CD8-positive, alpha-beta memory T cell (primary cell): ENCODE measurements at regions not wholly inside any gene's neighbourhood (a gene's known extent, or its start where the extent isn't known, plus 50 kb on each side); places are given as distances from the start of the nearest gene placed in this dataset.

ENCODE experiments used
- CTCF ChIA-PET: fragments of 350-600 bp; sonication (Branson Sonifier 250); formaldehyde crosslinking; loops from one replicate; lab custom pipeline; 2021; ENCODE audit warnings: antibody characterized with exemption; lab: Charles Lee
- POLR2A ChIA-PET: fragments of 350-600 bp; sonication (Branson Sonifier 250); formaldehyde crosslinking; loops from one replicate; lab custom pipeline; 2021; ENCODE audit warnings: antibody characterized with exemption; lab: Charles Lee
- DNase-seq, 5 donors: peaks; one replicate each; pipeline versions ENCODE4 v3.0.0 to v3.0.0-alpha.2; 2020 to 2022; ENCODE audit warnings: mixed read lengths in 1 of 5
- H3K27ac ChIP-seq: one replicate; pipeline ENCODE4 v1.7.0; 2013; ENCODE audit warnings: low read depth, mild to moderate bottlenecking, low read length, moderate library complexity
- H3K27me3 ChIP-seq: 2 replicates; pipeline ENCODE4 v1.7.0; 2013; ENCODE audit warnings: low read length, mild to moderate bottlenecking; ENCODE audit not compliant: insufficient read depth, poor library complexity, severe bottlenecking
- H3K36me3 ChIP-seq: 2 replicates; pipeline ENCODE4 v1.7.0; 2013; ENCODE audit warnings: mild to moderate bottlenecking, low read length, moderate library complexity; ENCODE audit not compliant: insufficient read depth
- H3K4me1 ChIP-seq: 2 replicates; pipeline ENCODE4 v1.7.0; 2013; ENCODE audit warnings: mild to moderate bottlenecking, low read length, moderate library complexity; ENCODE audit not compliant: insufficient read depth
- H3K4me3 ChIP-seq: 2 replicates; pipeline ENCODE4 v1.7.0; 2013; ENCODE audit warnings: mild to moderate bottlenecking, low read length
- H3K9me3 ChIP-seq: 2 replicates; pipeline ENCODE4 v1.7.0; 2013; ENCODE audit warnings: mild to moderate bottlenecking, low read length
- H3K27ac Mint-ChIP-seq, 8 donors: one replicate each; pipeline ENCODE4 v1.8.0; 2020 to 2021; ENCODE audit warnings: mixed read lengths in 8 of 8, mild to moderate bottlenecking in 6 of 8, inconsistent platforms in 3 of 8, moderate library complexity in 3 of 8
- H3K27me3 Mint-ChIP-seq, 2 donors: one replicate each; pipeline ENCODE4 v1.8.0; 2020 to 2021; ENCODE audit warnings: mixed read lengths in 2 of 2, mild to moderate bottlenecking in 1 of 2, moderate library complexity in 1 of 2
- H3K36me3 Mint-ChIP-seq, 3 donors: one replicate each; pipeline ENCODE4 v1.8.0; 2020 to 2021; ENCODE audit warnings: mixed read lengths in 3 of 3, inconsistent platforms in 1 of 3, mild to moderate bottlenecking in 1 of 3
- H3K4me1 Mint-ChIP-seq, 3 donors: one replicate each; pipeline ENCODE4 v1.8.0; 2020 to 2021; ENCODE audit warnings: mixed read lengths in 3 of 3, inconsistent platforms in 1 of 3, mild to moderate bottlenecking in 1 of 3
- H3K4me3 Mint-ChIP-seq, 7 donors: one replicate each; pipeline ENCODE4 v1.8.0; 2020 to 2021; ENCODE audit warnings: mixed read lengths in 7 of 7, mild to moderate bottlenecking in 6 of 7, moderate library complexity in 4 of 7, inconsistent platforms in 2 of 7
- H3K9me3 Mint-ChIP-seq, 5 donors: one replicate each; pipeline ENCODE4 v1.8.0; 2020 to 2022; ENCODE audit warnings: mixed read lengths in 5 of 5, mild to moderate bottlenecking in 3 of 5, moderate library complexity in 2 of 5, inconsistent platforms in 1 of 5

- peaks cover 0 to 3% (median 0%) of the 10 kb centered on the region in 5 donors for H3K9me3 Mint-ChIP-seq
- H3K4me1 ChIP-seq, result no peaks in the 10 kb centered on the region
- H3K4me1 Mint-ChIP-seq, result no peaks in the 10 kb centered on the region
- no peaks in the 10 kb centered on the region for H3K9me3 ChIP-seq
- ChIA-PET POLR2A (no interaction called here), CTCF (no interaction called here)
- no peak overlapping the region for H3K27ac Mint-ChIP-seq
- no peaks in the 10 kb centered on the region for H3K27me3 ChIP-seq
- no peaks in the 10 kb centered on the region for H3K36me3 ChIP-seq
- no peaks in the 10 kb centered on the region for H3K36me3 Mint-ChIP-seq
- H3K27ac ChIP-seq, result no peak overlapping the region
- no peak overlapping the region for H3K4me3 Mint-ChIP-seq
- H3K4me3 ChIP-seq, result no peak overlapping the region
- DNase-seq, result no peak
- peaks cover 0 to 5% of the 10 kb centered on the region in 2 donors for H3K27me3 Mint-ChIP-seq
Observed at GRCh38 chr5:5822729-5823257, 400.3 kb downstream of the ICE1 start.

- peaks cover 0 to 1% of the 10 kb centered on the region in 2 donors for H3K27me3 Mint-ChIP-seq
- peaks cover 0 to 3% (median 0%) of the 10 kb centered on the region in 5 donors for H3K9me3 Mint-ChIP-seq
- Histone ChIP-seq H3K4me3 (no peak overlapping the region), H3K27me3 (no peaks in the 10 kb centered on the region), H3K9me3 (no peaks in the 10 kb centered on the region), H3K27ac (no peak overlapping the region), H3K36me3 (no peaks in the 10 kb centered on the region), H3K4me1 (no peaks in the 10 kb centered on the region)
- no peak overlapping the region for H3K4me3 Mint-ChIP-seq
- no peak for DNase-seq
- no peaks in the 10 kb centered on the region for H3K4me1 Mint-ChIP-seq
- POLR2A ChIA-PET, result no interaction called here
- no peak overlapping the region for H3K27ac Mint-ChIP-seq
- no peaks in the 10 kb centered on the region for H3K36me3 Mint-ChIP-seq
- CTCF ChIA-PET, result no interaction called here
Observed at GRCh38 chr5:5816960-5817359, 394.5 kb downstream of the ICE1 start.

- CTCF ChIA-PET, result no interaction called here
Observed at GRCh38 chr5:5813441-5813840, 391.0 kb downstream of the ICE1 start.

DNA sequence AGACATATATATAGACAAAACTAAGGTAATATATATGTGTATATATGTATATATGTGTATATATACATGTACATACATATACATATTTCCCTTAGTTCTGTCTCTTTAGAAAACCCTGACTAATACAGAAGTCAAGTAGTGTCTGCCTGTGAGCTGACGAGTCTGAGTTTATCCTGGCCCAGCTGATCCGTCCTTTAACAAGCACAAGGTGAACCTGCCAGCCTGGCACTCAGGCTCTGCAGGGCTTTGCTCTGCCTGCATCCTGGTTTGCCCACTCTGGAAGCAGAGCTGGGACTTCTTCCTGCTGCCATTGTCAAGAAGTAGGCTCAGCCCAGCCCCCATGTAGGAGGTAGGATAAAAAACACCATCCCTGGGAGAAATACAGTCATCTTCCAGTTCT is 388.0 kb downstream of the ICE1 start:
- CTCF ChIA-PET, result no interaction called here
- no peaks in the 10 kb centered on the region for H3K4me1 ChIP-seq
- Mint-ChIP-seq H3K9me3 (peaks cover 0 to 2% (median 0%) of the 10 kb centered on the region in 5 donors), H3K27ac (no peak overlapping the region), H3K4me3 (no peak overlapping the region), H3K4me1 (no peaks in the 10 kb centered on the region), H3K36me3 (no peaks in the 10 kb centered on the region), H3K27me3 (no peaks in the 10 kb centered on the region)
- H3K36me3 ChIP-seq, result no peaks in the 10 kb centered on the region
- H3K9me3 ChIP-seq, result no peaks in the 10 kb centered on the region
- H3K27me3 ChIP-seq, result no peaks in the 10 kb centered on the region
- no peak overlapping the region for H3K4me3 ChIP-seq
- POLR2A ChIA-PET, result no interaction called here
- no peak for DNase-seq
- H3K27ac ChIP-seq, result no peak overlapping the region

More at GRCh38 chr5:5813441-5813840, 391.0 kb downstream of the ICE1 start:
- Mint-ChIP-seq H3K4me3 (no peak overlapping the region), H3K27me3 (no peaks in the 10 kb centered on the region), H3K36me3 (no peaks in the 10 kb centered on the region), H3K27ac (no peak overlapping the region), H3K4me1 (no peaks in the 10 kb centered on the region), H3K9me3 (no peaks in the 10 kb centered on the region)
- H3K4me3 ChIP-seq, result no peak overlapping the region
- no peak overlapping the region for H3K27ac ChIP-seq
- POLR2A ChIA-PET, result no interaction called here
- no peak for DNase-seq
- no peaks in the 10 kb centered on the region for H3K9me3 ChIP-seq
- H3K27me3 ChIP-seq, result no peaks in the 10 kb centered on the region
- no peaks in the 10 kb centered on the region for H3K4me1 ChIP-seq
- no peaks in the 10 kb centered on the region for H3K36me3 ChIP-seq

- DNase-seq, result no peak
- ChIA-PET CTCF (no interaction called here), POLR2A (no interaction called here)
- H3K27ac ChIP-seq, result no peak overlapping the region
- H3K27me3 Mint-ChIP-seq, result no peaks in the 10 kb centered on the region
- H3K4me3 ChIP-seq, result no peak overlapping the region
- H3K4me3 Mint-ChIP-seq, result no peak overlapping the region
- no peaks in the 10 kb centered on the region for H3K9me3 ChIP-seq
- H3K27me3 ChIP-seq, result no peaks in the 10 kb centered on the region
- H3K4me1 Mint-ChIP-seq, result no peaks in the 10 kb centered on the region
- H3K36me3 ChIP-seq, result no peaks in the 10 kb centered on the region
- no peak overlapping the region for H3K27ac Mint-ChIP-seq
- H3K4me1 ChIP-seq, result no peaks in the 10 kb centered on the region
- H3K9me3 Mint-ChIP-seq, result peaks cover 0 to 2% (median 0%) of the 10 kb centered on the region in 5 donors
- H3K36me3 Mint-ChIP-seq, result no peaks in the 10 kb centered on the region
Observed at GRCh38 chr5:5805916-5806315, 383.4 kb downstream of the ICE1 start.

- CTCF ChIA-PET, result no interaction called here
- no peaks in the 10 kb centered on the region for H3K27me3 ChIP-seq
- peaks cover 0 to 2% (median 0%) of the 10 kb centered on the region in 5 donors for H3K9me3 Mint-ChIP-seq
- DNase-seq, result no peak
- no peak overlapping the region for H3K27ac Mint-ChIP-seq
- no peaks in the 10 kb centered on the region for H3K9me3 ChIP-seq
- no peaks in the 10 kb centered on the region for H3K27me3 Mint-ChIP-seq
- no peaks in the 10 kb centered on the region for H3K36me3 Mint-ChIP-seq
- H3K36me3 ChIP-seq, result no peaks in the 10 kb centered on the region
- no peaks in the 10 kb centered on the region for H3K4me1 Mint-ChIP-seq
- POLR2A ChIA-PET, result no interaction called here
- H3K4me3 Mint-ChIP-seq, result no peak overlapping the region
- no peak overlapping the region for H3K27ac ChIP-seq
- no peak overlapping the region for H3K4me3 ChIP-seq
- no peaks in the 10 kb centered on the region for H3K4me1 ChIP-seq
Observed at GRCh38 chr5:5804478-5805233, 382.2 kb downstream of the ICE1 start.

DNA sequence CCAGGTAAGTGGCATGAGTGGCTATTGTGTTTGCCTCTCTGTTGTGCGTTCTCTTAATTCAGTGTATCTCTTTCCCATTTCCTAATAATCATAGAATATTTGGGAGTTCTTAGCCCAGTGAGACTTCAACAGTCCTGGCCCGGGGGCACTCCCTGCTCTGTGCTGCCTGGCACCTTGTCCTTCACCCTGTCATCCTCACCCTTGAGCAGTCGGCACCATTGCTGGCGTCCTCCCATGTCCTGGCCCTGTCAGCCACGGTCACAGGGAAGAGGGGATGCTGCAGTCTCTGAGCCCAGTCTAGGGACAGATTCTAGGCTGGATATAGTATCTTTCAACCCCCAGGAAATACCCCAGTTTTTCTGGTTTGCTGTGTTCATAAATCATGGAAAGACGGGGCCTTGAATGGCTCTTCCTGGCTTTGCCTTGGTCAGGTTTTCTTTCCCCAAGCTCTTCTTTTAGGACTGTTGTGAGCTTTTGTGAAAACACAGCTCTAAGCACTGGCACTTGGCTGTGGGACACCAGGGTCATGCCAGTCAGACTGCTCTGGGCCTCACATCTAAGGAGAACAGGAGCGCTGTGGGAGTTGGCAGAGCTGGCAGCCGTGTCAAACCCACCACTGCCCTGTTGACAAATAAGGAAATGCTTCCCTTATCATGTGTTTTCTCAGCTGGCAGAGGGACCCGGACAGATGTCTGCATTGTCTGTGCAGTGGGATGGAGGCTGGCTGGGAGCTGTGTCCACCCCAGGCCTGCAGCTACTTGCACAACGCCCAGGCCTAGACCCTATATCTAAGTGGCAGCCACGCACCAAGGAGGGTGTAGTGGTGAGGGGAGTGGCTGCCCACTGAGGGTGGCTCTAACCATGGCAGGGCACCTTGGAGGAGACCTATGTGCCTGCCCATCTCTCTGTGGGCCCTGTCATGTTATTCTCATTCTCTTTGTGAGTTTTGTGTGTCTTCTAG is 378.6 kb downstream of the ICE1 start:
- H3K9me3 ChIP-seq, result no peaks in the 10 kb centered on the region
- Mint-ChIP-seq H3K27me3 (no peaks in the 10 kb centered on the region), H3K36me3 (no peaks in the 10 kb centered on the region), H3K4me3 (no peak overlapping the region), H3K27ac (no peak overlapping the region), H3K9me3 (no peaks in the 10 kb centered on the region), H3K4me1 (no peaks in the 10 kb centered on the region)
- POLR2A ChIA-PET, result no interaction called here
- no peaks in the 10 kb centered on the region for H3K36me3 ChIP-seq
- no peak overlapping the region for H3K27ac ChIP-seq
- DNase-seq, result no peak
- CTCF ChIA-PET, result no interaction called here
- no peaks in the 10 kb centered on the region for H3K27me3 ChIP-seq
- no peaks in the 10 kb centered on the region for H3K4me1 ChIP-seq
- H3K4me3 ChIP-seq, result no peak overlapping the region

GRCh38 chr5:5799826-5800225 is 377.3 kb downstream of the ICE1 start:
- H3K36me3 Mint-ChIP-seq, result no peaks in the 10 kb centered on the region
- H3K27ac Mint-ChIP-seq, result no peak overlapping the region
- Histone ChIP-seq H3K36me3 (no peaks in the 10 kb centered on the region), H3K9me3 (no peaks in the 10 kb centered on the region), H3K27me3 (no peaks in the 10 kb centered on the region), H3K4me1 (no peaks in the 10 kb centered on the region), H3K27ac (no peak overlapping the region), H3K4me3 (no peak overlapping the region)
- DNase-seq, result no peak
- no peaks in the 10 kb centered on the region for H3K9me3 Mint-ChIP-seq
- POLR2A ChIA-PET, result no interaction called here
- H3K4me3 Mint-ChIP-seq, result no peak overlapping the region
- no peaks in the 10 kb centered on the region for H3K27me3 Mint-ChIP-seq
- CTCF ChIA-PET, result no interaction called here
- no peaks in the 10 kb centered on the region for H3K4me1 Mint-ChIP-seq
